Esophagus squamous epithelium (tissue), 4 donors: ENCODE measurements at regions not wholly inside any gene's neighbourhood (a gene's known extent, or its start where the extent isn't known, plus 50 kb on each side); places are given as distances from the start of the nearest gene placed in this dataset.

Source experiments
- CTCF ChIP-seq, 6 experiments: fragments of 450-650 bp in 4 of 6; fragments of 200-600 bp in 2 of 6; sonication (generic) in 2 of 6; IDR thresholded peaks; one replicate each; pipeline ENCODE4 v1.5.1; 2016 to 2019; ENCODE audit warnings: antibody characterized with exemption in 6 of 6, mild to moderate bottlenecking in 4 of 6, moderate library complexity in 4 of 6
- POLR2A ChIP-seq, 4 donors: fragments of 450-650 bp; IDR thresholded peaks; one replicate each; pipeline ENCODE4 v1.6.1; 2017; ENCODE audit warnings: antibody characterized with exemption in 4 of 4, mild to moderate bottlenecking in 4 of 4, moderate library complexity in 3 of 4

GRCh38 chr12:89139390-89139789, 212.9 kb downstream of the DUSP6 start:
- TF ChIP-seq CTCF (IDR thresholded peaks at IDR 0.05) (no peak), POLR2A (IDR thresholded peaks at IDR 0.05) (no peak)
